AG04450 (cell line): ENCODE measurements at regions not wholly inside any gene's neighbourhood (a gene's known extent, or its start where the extent isn't known, plus 50 kb on each side); places are given as distances from the start of the nearest gene placed in this dataset.

ENCODE experiments used
- CTCF ChIA-PET: fragments of 300-600, 350-600 bp; formaldehyde crosslinking; extraction: SDS; loops from one replicate; lab custom pipeline; 2022; ENCODE audit warnings: antibody characterized with exemption, inconsistent platforms; lab: Charles Lee
- POLR2A ChIA-PET: fragments of 350-600 bp; formaldehyde crosslinking; extraction: SDS; loops from one replicate; lab custom pipeline; 2021; ENCODE audit warnings: antibody characterized with exemption, inconsistent platforms; lab: Yijun Ruan, JAX
- DNase-seq: peaks from one replicate; pipeline ENCODE4 v3.0.0-alpha.2; 2011; ENCODE audit warnings: low read depth, low spot score
- H3K27ac ChIP-seq: one replicate; pipeline ENCODE4 v1.5.1; 2012; ENCODE audit warnings: low read depth, low read length, control low read depth
- H3K27me3 ChIP-seq: one replicate; pipeline ENCODE4 v1.6.0; 2012; ENCODE audit warnings: low read length; ENCODE audit not compliant: control insufficient read depth, insufficient read depth
- H3K4me3 ChIP-seq: 2 replicates; pipeline ENCODE4 v1.5.1; 2011; ENCODE audit warnings: mild to moderate bottlenecking, low read depth, low read length, control low read depth
- H3K9me3 ChIP-seq: 2 replicates; pipeline ENCODE4 v1.5.1; 2012; ENCODE audit warnings: low read length; ENCODE audit not compliant: control insufficient read depth, insufficient read depth
- TF ChIP-seq, protein P1 (sequence below): IDR thresholded peaks from 2 replicates; pipeline ENCODE4 v1.5.1; 2011; ENCODE audit warnings: low read depth, low read length, control low read depth, inconsistent platforms

DNA sequence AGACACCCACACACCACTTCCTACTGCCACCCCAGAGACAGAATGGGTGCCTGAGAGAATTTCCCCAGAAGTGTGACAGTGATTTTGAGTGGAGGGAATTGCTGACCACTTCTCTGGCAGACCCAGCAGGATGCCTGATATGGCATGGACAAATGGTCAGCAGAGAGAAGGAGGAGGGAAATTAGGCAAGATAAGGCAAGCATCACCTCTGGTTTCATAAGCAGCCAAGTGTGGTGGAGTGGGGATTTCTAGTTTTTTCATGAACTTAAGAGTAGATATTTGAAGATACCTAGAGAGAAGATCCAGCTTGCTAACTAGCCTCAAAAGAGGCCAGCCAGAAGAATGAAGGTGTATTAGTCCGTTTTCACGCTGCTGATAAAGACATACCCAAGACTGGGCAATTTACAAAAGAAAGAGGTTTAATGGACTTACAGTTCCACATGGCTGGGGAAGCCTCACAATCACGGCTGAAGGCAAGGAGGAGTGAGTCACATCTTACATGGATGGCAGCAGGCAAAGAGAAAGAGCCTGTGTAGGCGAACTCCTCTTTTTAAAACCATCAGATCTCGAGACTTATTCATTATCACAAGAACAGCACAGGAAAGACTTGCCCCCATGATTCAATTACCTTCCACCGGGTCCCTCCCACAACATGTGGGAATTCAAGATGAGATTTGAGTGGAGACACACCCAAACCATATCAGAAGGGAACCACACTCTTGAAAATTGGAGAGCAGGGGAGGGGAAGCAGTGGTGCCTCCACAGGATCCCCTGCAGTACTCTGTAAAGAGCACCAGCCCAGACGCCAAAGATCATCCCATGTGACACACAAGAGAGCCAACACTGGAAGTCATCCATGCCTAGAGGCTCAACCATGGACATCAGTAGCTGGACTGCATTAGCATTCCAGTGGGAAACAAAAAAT lies 64.2 kb downstream of the RBM43 start:
- CTCF ChIA-PET, result no interaction called here
- DNase-seq, result no peak

DNA sequence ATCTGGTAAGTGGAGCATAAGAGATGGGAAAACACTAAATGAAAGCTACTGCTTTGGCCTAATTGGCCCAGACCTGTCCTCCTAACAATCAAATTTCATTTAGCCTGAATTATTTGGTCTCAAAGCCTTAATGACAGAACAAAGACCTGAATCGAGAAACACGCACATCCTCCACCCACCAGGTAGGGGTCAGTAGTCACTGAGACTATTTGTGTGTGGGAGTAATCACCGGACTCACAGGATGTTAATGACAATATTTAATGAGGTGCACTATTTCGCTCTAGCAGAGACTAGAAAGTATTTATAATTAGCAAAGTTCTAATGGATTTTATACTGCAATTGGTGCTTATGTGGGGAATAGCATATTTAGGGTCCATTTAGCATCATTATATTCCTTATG lies 68.1 kb downstream of the RBM43 start:
- CTCF ChIA-PET, result no interaction called here

More for the DNA sequence above, 64.2 kb downstream of the RBM43 start:
- H3K4me3 ChIP-seq, result no peak overlapping the region
- peaks cover 2% of the 10 kb centered on the region for H3K27me3 ChIP-seq
- peaks cover 5% of the 10 kb centered on the region; the same call in 1 of the 2 replicates for H3K9me3 ChIP-seq
- TF ChIP-seq, protein P1, sequence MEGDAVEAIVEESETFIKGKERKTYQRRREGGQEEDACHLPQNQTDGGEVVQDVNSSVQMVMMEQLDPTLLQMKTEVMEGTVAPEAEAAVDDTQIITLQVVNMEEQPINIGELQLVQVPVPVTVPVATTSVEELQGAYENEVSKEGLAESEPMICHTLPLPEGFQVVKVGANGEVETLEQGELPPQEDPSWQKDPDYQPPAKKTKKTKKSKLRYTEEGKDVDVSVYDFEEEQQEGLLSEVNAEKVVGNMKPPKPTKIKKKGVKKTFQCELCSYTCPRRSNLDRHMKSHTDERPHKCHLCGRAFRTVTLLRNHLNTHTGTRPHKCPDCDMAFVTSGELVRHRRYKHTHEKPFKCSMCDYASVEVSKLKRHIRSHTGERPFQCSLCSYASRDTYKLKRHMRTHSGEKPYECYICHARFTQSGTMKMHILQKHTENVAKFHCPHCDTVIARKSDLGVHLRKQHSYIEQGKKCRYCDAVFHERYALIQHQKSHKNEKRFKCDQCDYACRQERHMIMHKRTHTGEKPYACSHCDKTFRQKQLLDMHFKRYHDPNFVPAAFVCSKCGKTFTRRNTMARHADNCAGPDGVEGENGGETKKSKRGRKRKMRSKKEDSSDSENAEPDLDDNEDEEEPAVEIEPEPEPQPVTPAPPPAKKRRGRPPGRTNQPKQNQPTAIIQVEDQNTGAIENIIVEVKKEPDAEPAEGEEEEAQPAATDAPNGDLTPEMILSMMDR, result no peak
- POLR2A ChIA-PET, result no interaction called here
- H3K27ac ChIP-seq, result no peak overlapping the region

DNA sequence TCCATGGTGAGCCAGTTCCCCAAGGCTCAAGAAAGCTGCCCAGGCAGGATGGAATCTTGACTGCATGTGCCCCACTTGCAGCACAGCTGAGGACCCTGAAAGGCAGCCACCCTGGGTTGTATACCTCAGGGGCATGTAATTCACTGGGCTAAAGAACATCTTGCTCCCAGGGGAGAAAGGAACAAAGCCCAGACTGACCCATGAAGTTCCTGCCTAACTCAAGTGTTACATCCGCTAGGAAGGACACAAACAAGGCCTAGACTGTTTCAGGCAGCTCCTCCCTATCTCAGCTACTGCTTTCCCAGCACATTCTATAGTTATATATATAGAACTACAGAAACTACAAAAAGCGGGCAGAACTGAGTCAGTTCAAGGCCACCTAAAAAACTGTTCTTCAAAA lies 69.0 kb downstream of the RBM43 start:
- CTCF ChIA-PET, result interaction anchor here (0.6 kb wide), 2 partner anchors 9 to 267 kb away, joined by 3 read pairs; no protein-coding TSS in a partner anchor
- H3K9me3 ChIP-seq, result peaks cover under 1% of the 10 kb centered on the region; the same call in 1 of the 2 replicates
- POLR2A ChIA-PET, result no interaction called here
- no peak overlapping the region for H3K27ac ChIP-seq
- no peak for DNase-seq
- TF ChIP-seq, protein P1, result no peak
- H3K27me3 ChIP-seq, result peaks cover 2% of the 10 kb centered on the region
- no peak overlapping the region for H3K4me3 ChIP-seq

More for the DNA sequence above, 68.1 kb downstream of the RBM43 start:
- TF ChIP-seq, protein P1, result no peak
- H3K27me3 ChIP-seq, result peaks cover 2% of the 10 kb centered on the region
- no peak overlapping the region for H3K4me3 ChIP-seq
- no peak for DNase-seq
- POLR2A ChIA-PET, result no interaction called here
- H3K27ac ChIP-seq, result no peak overlapping the region
- peaks cover 5% of the 10 kb centered on the region; the same call in 1 of the 2 replicates for H3K9me3 ChIP-seq

DNA sequence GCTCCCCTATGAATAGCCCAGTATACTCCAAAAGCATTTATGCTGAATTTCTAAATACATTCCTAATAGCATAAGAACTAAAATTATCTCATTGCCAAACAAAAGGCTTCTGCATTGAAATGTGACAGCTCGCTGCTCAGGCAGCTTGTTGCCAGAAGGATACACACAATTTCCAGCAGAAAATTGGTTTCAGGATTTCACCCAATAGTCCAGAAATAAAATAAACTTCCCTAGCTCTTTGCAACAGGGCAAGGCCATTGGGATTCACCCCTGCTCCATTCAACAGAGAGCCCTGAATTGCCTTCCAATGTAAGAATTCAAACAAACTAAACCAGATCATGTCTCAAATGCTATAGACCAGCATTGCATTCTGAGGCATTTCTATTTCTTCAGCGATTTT lies 70.7 kb downstream of the RBM43 start:
- Histone ChIP-seq H3K9me3 (peaks cover under 1% of the 10 kb centered on the region; the same call in 1 of the 2 replicates), H3K27ac (no peak overlapping the region), H3K4me3 (no peak overlapping the region), H3K27me3 (no peaks in the 10 kb centered on the region)
- CTCF ChIA-PET, result interaction anchor here (0.6 to 1.2 kb wide), 2 partner anchors 12 to 29 kb away, joined by 3 read pairs; no protein-coding TSS in a partner anchor
- TF ChIP-seq, protein P1, result no peak
- DNase-seq, result no peak
- POLR2A ChIA-PET, result interaction anchor here (0.7 kb wide), 1 partner anchor 22 kb away, joined by 3 read pairs; no protein-coding TSS in a partner anchor

DNA sequence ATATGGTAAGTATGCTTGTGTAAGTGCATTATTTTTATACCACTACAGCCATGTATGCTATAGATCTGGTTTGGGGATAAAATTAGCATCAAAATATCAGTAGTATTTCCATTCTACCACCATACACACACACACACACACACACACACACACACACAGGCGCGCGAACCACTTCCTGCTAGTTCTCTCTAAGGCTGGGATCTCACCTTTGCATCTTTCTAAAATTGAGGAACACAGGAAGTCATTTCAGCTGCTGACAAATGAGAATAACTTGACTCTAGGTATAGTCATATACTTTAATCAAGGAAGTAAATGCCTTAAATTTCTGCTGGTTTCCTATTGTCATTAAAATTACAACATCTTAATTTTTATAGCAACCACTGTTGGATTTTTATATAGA lies 72.5 kb downstream of the RBM43 start:
- Histone ChIP-seq H3K27me3 (no peaks in the 10 kb centered on the region), H3K27ac (no peak overlapping the region), H3K9me3 (peaks cover 3% of the 10 kb centered on the region; the same call in 1 of the 2 replicates), H3K4me3 (no peak overlapping the region)
- ChIA-PET POLR2A (no interaction called here), CTCF (no interaction called here)
- TF ChIP-seq, protein P1, result no peak
- DNase-seq, result no peak
